ENCODE measurements at regions not wholly inside any gene's neighbourhood (a gene's known extent, or its start where the extent isn't known, plus 50 kb on each side); places are given as distances from the start of the nearest gene placed in this dataset.

DNA sequence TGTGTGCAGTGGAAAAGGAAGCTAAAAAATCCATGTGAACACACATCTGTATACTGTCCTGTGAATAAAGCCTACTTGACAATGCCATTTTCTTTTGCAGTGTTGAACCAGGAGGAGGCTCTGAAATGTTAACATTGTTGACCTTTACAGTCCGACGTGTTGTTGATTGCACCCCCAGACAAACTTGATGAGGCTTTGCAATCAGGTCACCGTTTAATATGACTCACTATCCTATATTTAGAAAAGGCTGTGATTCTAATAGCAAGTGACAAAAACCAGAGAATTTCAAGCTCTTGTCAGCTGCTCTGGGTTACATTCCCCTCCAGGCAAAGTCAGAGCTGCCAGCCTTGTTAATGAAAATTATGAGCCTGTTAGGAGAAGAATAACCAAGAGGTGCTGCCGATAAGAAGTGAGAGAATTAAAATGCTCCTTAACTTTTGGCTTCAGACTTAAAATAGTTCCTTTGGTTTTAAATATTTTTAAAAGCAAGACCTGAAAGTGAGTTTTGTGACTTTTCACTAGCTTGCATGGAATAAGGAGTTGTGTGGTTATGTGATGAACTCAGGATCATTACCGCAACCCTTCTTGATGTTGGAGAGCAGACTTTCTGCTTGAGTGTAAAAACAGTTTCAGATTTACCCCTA, 162.1 kb downstream of the QPCT start:
- TF ChIP-seq, protein P1, sequence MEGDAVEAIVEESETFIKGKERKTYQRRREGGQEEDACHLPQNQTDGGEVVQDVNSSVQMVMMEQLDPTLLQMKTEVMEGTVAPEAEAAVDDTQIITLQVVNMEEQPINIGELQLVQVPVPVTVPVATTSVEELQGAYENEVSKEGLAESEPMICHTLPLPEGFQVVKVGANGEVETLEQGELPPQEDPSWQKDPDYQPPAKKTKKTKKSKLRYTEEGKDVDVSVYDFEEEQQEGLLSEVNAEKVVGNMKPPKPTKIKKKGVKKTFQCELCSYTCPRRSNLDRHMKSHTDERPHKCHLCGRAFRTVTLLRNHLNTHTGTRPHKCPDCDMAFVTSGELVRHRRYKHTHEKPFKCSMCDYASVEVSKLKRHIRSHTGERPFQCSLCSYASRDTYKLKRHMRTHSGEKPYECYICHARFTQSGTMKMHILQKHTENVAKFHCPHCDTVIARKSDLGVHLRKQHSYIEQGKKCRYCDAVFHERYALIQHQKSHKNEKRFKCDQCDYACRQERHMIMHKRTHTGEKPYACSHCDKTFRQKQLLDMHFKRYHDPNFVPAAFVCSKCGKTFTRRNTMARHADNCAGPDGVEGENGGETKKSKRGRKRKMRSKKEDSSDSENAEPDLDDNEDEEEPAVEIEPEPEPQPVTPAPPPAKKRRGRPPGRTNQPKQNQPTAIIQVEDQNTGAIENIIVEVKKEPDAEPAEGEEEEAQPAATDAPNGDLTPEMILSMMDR (IDR thresholded peaks at IDR 0.05; ENCODE audit: poor library complexity) = no peak
- no peak for TF ChIP-seq EZH2 (IDR thresholded peaks at IDR 0.05; ENCODE audit: borderline replicate concordance)
